ENCODE measurements at regions not wholly inside any gene's neighbourhood (a gene's known extent, or its start where the extent isn't known, plus 50 kb on each side); places are given as distances from the start of the nearest gene placed in this dataset.

GRCh38 chr2:234271338-234271737 lies 220.8 kb downstream of the SPP2 start:
- Mint-ChIP-seq H3K27ac (no peak overlapping the region), H3K9me3 (no peaks in the 10 kb centered on the region; a peak in 1 of 5 replicates), H3K4me1 (no peaks in the 10 kb centered on the region), H3K36me3 (ENCODE audit: insufficient read depth in 1 of 3, low read depth in 3 of 3) (no peaks in the 10 kb centered on the region), H3K4me3 (no peak overlapping the region), H3K27me3 (ENCODE audit: low read depth) (peaks cover 2% of the 10 kb centered on the region)
- H3K9me3 ChIP-seq (ENCODE audit: control insufficient read depth, low read depth, low read length) = no peaks in the 10 kb centered on the region
- TF ChIP-seq, protein P1, sequence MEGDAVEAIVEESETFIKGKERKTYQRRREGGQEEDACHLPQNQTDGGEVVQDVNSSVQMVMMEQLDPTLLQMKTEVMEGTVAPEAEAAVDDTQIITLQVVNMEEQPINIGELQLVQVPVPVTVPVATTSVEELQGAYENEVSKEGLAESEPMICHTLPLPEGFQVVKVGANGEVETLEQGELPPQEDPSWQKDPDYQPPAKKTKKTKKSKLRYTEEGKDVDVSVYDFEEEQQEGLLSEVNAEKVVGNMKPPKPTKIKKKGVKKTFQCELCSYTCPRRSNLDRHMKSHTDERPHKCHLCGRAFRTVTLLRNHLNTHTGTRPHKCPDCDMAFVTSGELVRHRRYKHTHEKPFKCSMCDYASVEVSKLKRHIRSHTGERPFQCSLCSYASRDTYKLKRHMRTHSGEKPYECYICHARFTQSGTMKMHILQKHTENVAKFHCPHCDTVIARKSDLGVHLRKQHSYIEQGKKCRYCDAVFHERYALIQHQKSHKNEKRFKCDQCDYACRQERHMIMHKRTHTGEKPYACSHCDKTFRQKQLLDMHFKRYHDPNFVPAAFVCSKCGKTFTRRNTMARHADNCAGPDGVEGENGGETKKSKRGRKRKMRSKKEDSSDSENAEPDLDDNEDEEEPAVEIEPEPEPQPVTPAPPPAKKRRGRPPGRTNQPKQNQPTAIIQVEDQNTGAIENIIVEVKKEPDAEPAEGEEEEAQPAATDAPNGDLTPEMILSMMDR (conservative IDR thresholded peaks at IDR 0.05) = no peak
- H3K27ac ChIP-seq (ENCODE audit: insufficient read length, low read depth, low read length) = no peak overlapping the region
- H3K18ac ChIP-seq (ENCODE audit: insufficient read length, low read depth, low read length) = no peak overlapping the region
- no peaks in the 10 kb centered on the region for H3K27me3 ChIP-seq (ENCODE audit: insufficient read depth, low read length)
- no peak overlapping the region for H3K9ac ChIP-seq (ENCODE audit: extremely low read depth, insufficient read length, low read length)
- no peak overlapping the region for H3T11ph ChIP-seq (ENCODE audit: low read length)
- H3K79me1 ChIP-seq (ENCODE audit: insufficient read depth, low read depth, low read length, poor library complexity, severe bottlenecking) = no peaks in the 10 kb centered on the region
- H2BK120ac ChIP-seq (ENCODE audit: low read depth, low read length, poor library complexity, severe bottlenecking) = no peak overlapping the region
- WGBS (ENCODE audit: extremely low coverage, insufficient read length, low lambda C conversion rate) = no CpG with 5 or more reads among the region's 4 CpGs
- DNase-seq = no peak
- no peak overlapping the region for H2BK5ac ChIP-seq (ENCODE audit: insufficient read length, low read length)
- no peak overlapping the region for H3K14ac ChIP-seq (ENCODE audit: insufficient read depth, low read length)
- H3K23me2 ChIP-seq (ENCODE audit: insufficient read length, low read depth, low read length, poor library complexity, severe bottlenecking) = no peaks in the 10 kb centered on the region
- H4K5ac ChIP-seq (ENCODE audit: insufficient read length, low read depth, low read length) = no peak overlapping the region
- no peak overlapping the region for H4K8ac ChIP-seq (replicated peaks; ENCODE audit: insufficient read length, low read depth, low read length)
- H2BK12ac ChIP-seq (ENCODE audit: insufficient read length, low read depth, low read length) = no peak overlapping the region
- no peak overlapping the region for H4K91ac ChIP-seq (ENCODE audit: insufficient read length, low read depth, low read length)
- H3K4me1 ChIP-seq (ENCODE audit: insufficient read depth, low read length) = no peaks in the 10 kb centered on the region
- H3K23ac ChIP-seq (ENCODE audit: insufficient read length, low read depth, low read length) = no peak overlapping the region
- no peak overlapping the region for H2AFZ ChIP-seq (ENCODE audit: low read length)
- H2BK15ac ChIP-seq (ENCODE audit: low read depth, low read length) = no peak overlapping the region
- H3K4ac ChIP-seq (ENCODE audit: low read depth, low read length) = no peak overlapping the region
- H3K4me2 ChIP-seq (ENCODE audit: insufficient read depth, insufficient read length, low read length) = no peak overlapping the region
- H4K20me1 ChIP-seq (ENCODE audit: control insufficient read depth, insufficient read depth, insufficient read length) = no peaks in the 10 kb centered on the region
- no peak overlapping the region for H2BK20ac ChIP-seq (ENCODE audit: low read depth, low read length, poor library complexity, severe bottlenecking)
- no peak overlapping the region for H2AK5ac ChIP-seq (ENCODE audit: insufficient read length, low read length)
- H3K79me2 ChIP-seq (ENCODE audit: insufficient read depth, low read length) = no peaks in the 10 kb centered on the region
- no peak overlapping the region for H3K56ac ChIP-seq (ENCODE audit: insufficient read length, low read depth, low read length)

All from H9 (cell line).